ENCODE measurements at regions not wholly inside any gene's neighbourhood (a gene's known extent, or its start where the extent isn't known, plus 50 kb on each side); places are given as distances from the start of the nearest gene placed in this dataset.

GRCh38 chr7:10910447-10910846 is 63.2 kb upstream of the PHF14 start:
- H3K9me3 ChIP-seq (ENCODE audit: insufficient read depth, low read length) = peaks cover 13% of the 10 kb centered on the region; the same call in 1 of the 2 replicates
- no peak overlapping the region for H2AFZ ChIP-seq (ENCODE audit: low read depth, low read length, severe bottlenecking)
- H3K27me3 ChIP-seq (ENCODE audit: low read length) = no peaks in the 10 kb centered on the region
- no peaks in the 10 kb centered on the region for H3F3A ChIP-seq (ENCODE audit: insufficient read depth)
- no peaks in the 10 kb centered on the region; the same call in 1 of the 2 replicates for H3K36me3 ChIP-seq (ENCODE audit: low read length)
- no peak overlapping the region for H3K27ac ChIP-seq (ENCODE audit: low read depth, low read length)
- H3K4me2 ChIP-seq (ENCODE audit: low read depth, low read length, poor library complexity, severe bottlenecking) = no peak overlapping the region
- H3K9ac ChIP-seq (ENCODE audit: low read length) = no peak overlapping the region
- no peaks in the 10 kb centered on the region for H4K20me1 ChIP-seq (ENCODE audit: low read depth, low read length)
- H3K4me3 ChIP-seq (ENCODE audit: insufficient read depth, low read length, poor library complexity, severe bottlenecking) = no peak overlapping the region
- H3K9me2 ChIP-seq (replicated peaks; ENCODE audit: insufficient read depth, low read length) = no peaks in the 10 kb centered on the region
- no peaks in the 10 kb centered on the region for H3K79me2 ChIP-seq (ENCODE audit: insufficient read depth, low read length)
- TF ChIP-seq CTCF (IDR thresholded peaks at IDR 0.05; ENCODE audit: insufficient read depth, low read length, poor library complexity, severe bottlenecking) (no peak), EZH2phosphoT487 (conservative IDR thresholded peaks at IDR 0.05; ENCODE audit: low read length) (no peak)

- Histone ChIP-seq H3K4me3 (ENCODE audit: insufficient read depth, low read length, poor library complexity, severe bottlenecking) (no peak overlapping the region), H4K20me1 (ENCODE audit: low read depth, low read length) (no peaks in the 10 kb centered on the region), H3K79me2 (ENCODE audit: insufficient read depth, low read length) (no peaks in the 10 kb centered on the region), H2AFZ (ENCODE audit: low read depth, low read length, severe bottlenecking) (no peak overlapping the region), H3K4me2 (ENCODE audit: low read depth, low read length, poor library complexity, severe bottlenecking) (no peak overlapping the region), H3K9me3 (ENCODE audit: insufficient read depth, low read length) (peaks cover 13% of the 10 kb centered on the region; the same call in 1 of the 2 replicates), H3K27ac (ENCODE audit: low read depth, low read length) (no peak overlapping the region), H3F3A (ENCODE audit: insufficient read depth) (no peaks in the 10 kb centered on the region), H3K9ac (ENCODE audit: low read length) (no peak overlapping the region), H3K9me2 (replicated peaks; ENCODE audit: insufficient read depth, low read length) (no peaks in the 10 kb centered on the region), H3K36me3 (ENCODE audit: low read length) (no peaks in the 10 kb centered on the region; the same call in 1 of the 2 replicates), H3K27me3 (ENCODE audit: low read length) (no peaks in the 10 kb centered on the region)
- TF ChIP-seq EZH2phosphoT487 (conservative IDR thresholded peaks at IDR 0.05; ENCODE audit: low read length) (no peak), CTCF (IDR thresholded peaks at IDR 0.05; ENCODE audit: insufficient read depth, low read length, poor library complexity, severe bottlenecking) (no peak)
Observed at GRCh38 chr7:10912077-10912476, 61.6 kb upstream of the PHF14 start.

- TF ChIP-seq CTCF (IDR thresholded peaks at IDR 0.05; ENCODE audit: insufficient read depth, low read length, poor library complexity, severe bottlenecking) = no peak
- no peak for TF ChIP-seq EZH2phosphoT487 (conservative IDR thresholded peaks at IDR 0.05; ENCODE audit: low read length)
- no peak overlapping the region for H3K4me3 ChIP-seq (ENCODE audit: insufficient read depth, low read length, poor library complexity, severe bottlenecking)
- no peak overlapping the region for H2AFZ ChIP-seq (ENCODE audit: low read depth, low read length, severe bottlenecking)
Observed at GRCh38 chr7:10913457-10913856, 60.2 kb upstream of the PHF14 start.

More at GRCh38 chr7:10913457-10913856, 60.2 kb upstream of the PHF14 start:
- H3K9ac ChIP-seq (ENCODE audit: low read length) = no peak overlapping the region
- H4K20me1 ChIP-seq (ENCODE audit: low read depth, low read length) = no peaks in the 10 kb centered on the region
- no peak overlapping the region for H3K4me2 ChIP-seq (ENCODE audit: low read depth, low read length, poor library complexity, severe bottlenecking)
- H3F3A ChIP-seq (ENCODE audit: insufficient read depth) = no peaks in the 10 kb centered on the region
- no peaks in the 10 kb centered on the region; the same call in 1 of the 2 replicates for H3K36me3 ChIP-seq (ENCODE audit: low read length)
- no peaks in the 10 kb centered on the region for H3K79me2 ChIP-seq (ENCODE audit: insufficient read depth, low read length)
- H3K27ac ChIP-seq (ENCODE audit: low read depth, low read length) = no peak overlapping the region
- no peaks in the 10 kb centered on the region for H3K9me2 ChIP-seq (replicated peaks; ENCODE audit: insufficient read depth, low read length)
- no peaks in the 10 kb centered on the region for H3K27me3 ChIP-seq (ENCODE audit: low read length)
- H3K9me3 ChIP-seq (ENCODE audit: insufficient read depth, low read length) = peaks cover 13% of the 10 kb centered on the region; the same call in 1 of the 2 replicates
